HG02970 (cell line): ENCODE measurements at regions not wholly inside any gene's neighbourhood (a gene's known extent, or its start where the extent isn't known, plus 50 kb on each side); places are given as distances from the start of the nearest gene placed in this dataset.
"Not testable (repeated sequence)": the region's sequence is repeated elsewhere in the genome, so short reads cannot be mapped to it uniquely, and the experiment has no call there.

ENCODE experiments used
- ATAC-seq: cut with Tn5 transposase; IDR thresholded peaks from one replicate; pipeline ENCODE4 v1.9.1; 2021; ENCODE audit warnings: mild to moderate bottlenecking, moderate library complexity, moderate number of reproducible peaks; ENCODE audit not compliant: unreplicated experiment, low FRiP score

- ATAC-seq, result no peak
Measured at GRCh38 chr1:189158155-189158554, 1319.5 kb downstream of the BRINP3 start.

GRCh38 chr1:189175889-189176288 lies 1301.8 kb downstream of the BRINP3 start:
- no peak for ATAC-seq

GRCh38 chr1:189180057-189180456 lies 1297.6 kb downstream of the BRINP3 start:
- no peak for ATAC-seq

GRCh38 chr1:189185097-189185496 lies 1292.6 kb downstream of the BRINP3 start:
- no peak for ATAC-seq

GRCh38 chr1:189192741-189193520 lies 1284.7 kb downstream of the BRINP3 start:
- no peak for ATAC-seq

- no peak for ATAC-seq
Measured at GRCh38 chr1:189205863-189206262, 1271.8 kb downstream of the BRINP3 start.

- no peak for ATAC-seq
Measured at GRCh38 chr1:189206617-189207016, 1271.0 kb downstream of the BRINP3 start.

GRCh38 chr1:189211742-189212141 lies 1265.9 kb downstream of the BRINP3 start:
- ATAC-seq, result no peak

GRCh38 chr1:189212606-189213005 lies 1265.1 kb downstream of the BRINP3 start:
- no peak for ATAC-seq

- no peak for ATAC-seq
Measured at GRCh38 chr1:189216886-189217285, 1260.8 kb downstream of the BRINP3 start.

- no peak for ATAC-seq
Measured at GRCh38 chr1:189217646-189218045, 1260.0 kb downstream of the BRINP3 start.

GRCh38 chr1:189220750-189221149 lies 1256.9 kb downstream of the BRINP3 start:
- no peak for ATAC-seq

GRCh38 chr1:189225794-189226145 lies 1251.9 kb downstream of the BRINP3 start:
- ATAC-seq, result not testable (repeated sequence)

GRCh38 chr1:189226779-189227178 lies 1250.9 kb downstream of the BRINP3 start:
- ATAC-seq, result no peak

- ATAC-seq, result no peak
Measured at GRCh38 chr1:189237008-189237407, 1240.7 kb downstream of the BRINP3 start.

GRCh38 chr1:189253601-189254350 lies 1223.9 kb downstream of the BRINP3 start:
- ATAC-seq, result no peak

GRCh38 chr1:189261128-189261527 lies 1216.5 kb downstream of the BRINP3 start:
- ATAC-seq, result not testable (repeated sequence)

- ATAC-seq, result no peak
Measured at GRCh38 chr1:189269011-189269410, 1208.7 kb downstream of the BRINP3 start.

- no peak for ATAC-seq
Measured at GRCh38 chr1:189274267-189274666, 1203.4 kb downstream of the BRINP3 start.

- no peak for ATAC-seq
Measured at GRCh38 chr1:189275796-189276195, 1201.9 kb downstream of the BRINP3 start.

- no peak for ATAC-seq
Measured at GRCh38 chr1:189289346-189289745, 1188.3 kb downstream of the BRINP3 start.

- ATAC-seq, result no peak
Measured at GRCh38 chr1:189301235-189301634, 1176.4 kb downstream of the BRINP3 start.
